ENCODE measurements at regions not wholly inside any gene's neighbourhood (a gene's known extent, or its start where the extent isn't known, plus 50 kb on each side); places are given as distances from the start of the nearest gene placed in this dataset.
"Not testable (repeated sequence)": the region's sequence is repeated elsewhere in the genome, so short reads cannot be mapped to it uniquely, and the experiment has no call there.

- not testable (repeated sequence) for DNase-seq (ENCODE audit: extremely low read depth in 1 of 2, low read depth in 1 of 2)
Observed at GRCh38 chrX:150231368-150231767, 131.7 kb upstream of the MAMLD1 start.

GRCh38 chrX:150232222-150232621 lies 130.9 kb upstream of the MAMLD1 start:
- DNase-seq (ENCODE audit: extremely low read depth in 1 of 2, low read depth in 1 of 2), result not testable (repeated sequence)

- no peak for DNase-seq (ENCODE audit: extremely low read depth in 1 of 2, low read depth in 1 of 2)
Observed at GRCh38 chrX:150234126-150234525, 129.0 kb upstream of the MAMLD1 start.

- DNase-seq (ENCODE audit: extremely low read depth in 1 of 2, low read depth in 1 of 2), result no peak
Observed at GRCh38 chrX:150236327-150236726, 126.8 kb upstream of the MAMLD1 start.

GRCh38 chrX:150238632-150239382 lies 124.3 kb upstream of the MAMLD1 start:
- no peak for DNase-seq (ENCODE audit: extremely low read depth in 1 of 2, low read depth in 1 of 2)

DNA sequence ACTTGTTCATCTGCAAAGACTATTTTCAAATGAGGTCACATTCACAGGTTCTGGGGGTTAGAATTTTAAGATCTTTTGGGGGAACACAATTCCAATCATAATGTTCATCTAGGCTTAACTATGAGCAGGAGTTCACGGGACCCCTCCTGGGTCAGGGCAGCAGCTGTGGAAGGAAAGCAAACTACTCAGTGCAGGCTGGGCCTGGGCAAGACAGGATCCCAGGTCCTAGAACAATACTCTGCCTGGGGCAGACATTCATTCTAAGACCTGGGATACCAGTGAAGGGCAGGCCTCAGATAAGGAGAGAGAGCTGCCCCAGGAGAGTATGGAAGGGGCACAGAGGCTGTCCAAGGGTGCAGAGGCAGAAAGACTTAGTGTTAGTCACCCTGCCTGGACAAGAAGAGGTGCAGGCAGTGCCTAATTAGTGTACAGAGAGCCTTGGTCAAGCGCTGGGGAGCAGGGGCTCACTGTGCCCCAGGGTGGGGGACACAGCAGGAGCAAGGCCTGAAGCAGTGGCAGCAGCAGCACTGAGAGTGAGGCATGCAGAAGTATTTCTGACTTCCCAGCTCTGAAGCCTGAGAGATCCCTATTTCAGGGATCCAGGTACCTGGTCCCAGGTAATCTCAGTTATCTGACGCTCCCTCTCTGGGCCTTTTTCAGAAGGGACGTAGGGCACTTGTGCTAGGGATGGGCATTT lies 123.0 kb upstream of the MAMLD1 start:
- DNase-seq (ENCODE audit: extremely low read depth in 1 of 2, low read depth in 1 of 2), result no peak

DNA sequence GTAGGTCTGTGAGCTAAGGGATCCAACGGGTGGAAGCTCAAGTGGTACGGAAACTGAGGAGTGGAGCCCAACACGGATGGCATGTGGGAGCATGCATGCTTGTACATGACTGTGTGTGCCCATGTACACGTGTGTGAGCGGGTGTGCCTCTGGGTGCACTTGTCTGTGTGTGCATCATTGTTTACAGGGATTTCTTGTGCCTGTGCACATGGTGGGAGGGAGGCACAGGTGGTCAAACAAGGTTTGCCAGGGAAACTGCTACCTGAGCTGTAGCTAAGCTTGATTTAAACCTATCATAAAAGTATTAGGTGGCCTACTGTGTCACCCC lies 122.5 kb upstream of the MAMLD1 start:
- no peak for DNase-seq (ENCODE audit: extremely low read depth in 1 of 2, low read depth in 1 of 2)

GRCh38 chrX:150253959-150254620 lies 109.0 kb upstream of the MAMLD1 start:
- no peak for DNase-seq (ENCODE audit: extremely low read depth in 1 of 2, low read depth in 1 of 2)

DNA sequence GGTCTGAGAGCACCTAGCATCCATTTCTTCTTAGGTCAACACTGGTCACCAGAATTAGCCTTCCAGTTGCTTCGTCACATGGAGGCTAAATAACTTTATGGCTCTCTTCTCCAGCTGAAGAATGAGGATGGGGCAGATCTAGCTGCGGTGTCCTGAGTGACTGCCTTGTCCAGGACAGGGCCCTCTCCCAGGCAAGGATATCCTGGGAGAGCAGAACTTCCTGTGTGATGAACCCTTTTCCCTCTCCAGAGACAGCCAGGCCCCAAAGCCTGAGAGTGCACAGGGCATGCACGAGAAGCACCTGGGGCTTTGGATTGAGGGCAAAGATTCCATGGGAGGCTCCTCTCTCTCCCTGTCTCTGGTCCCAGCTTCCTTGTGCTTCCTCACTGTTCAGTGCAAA lies 108.2 kb upstream of the MAMLD1 start:
- DNase-seq (ENCODE audit: extremely low read depth in 1 of 2, low read depth in 1 of 2), result no peak

- DNase-seq (ENCODE audit: extremely low read depth in 1 of 2, low read depth in 1 of 2), result no peak
Observed at GRCh38 chrX:150255441-150256296, 107.4 kb upstream of the MAMLD1 start.

- DNase-seq (ENCODE audit: extremely low read depth in 1 of 2, low read depth in 1 of 2), result no peak
Observed at GRCh38 chrX:150256297-150256650, 106.8 kb upstream of the MAMLD1 start.

- no peak for DNase-seq (ENCODE audit: extremely low read depth in 1 of 2, low read depth in 1 of 2)
Observed at GRCh38 chrX:150257353-150258175, 105.6 kb upstream of the MAMLD1 start.

- DNase-seq (ENCODE audit: extremely low read depth in 1 of 2, low read depth in 1 of 2), result no peak
Observed at GRCh38 chrX:150258176-150258425, 105.0 kb upstream of the MAMLD1 start.

DNA sequence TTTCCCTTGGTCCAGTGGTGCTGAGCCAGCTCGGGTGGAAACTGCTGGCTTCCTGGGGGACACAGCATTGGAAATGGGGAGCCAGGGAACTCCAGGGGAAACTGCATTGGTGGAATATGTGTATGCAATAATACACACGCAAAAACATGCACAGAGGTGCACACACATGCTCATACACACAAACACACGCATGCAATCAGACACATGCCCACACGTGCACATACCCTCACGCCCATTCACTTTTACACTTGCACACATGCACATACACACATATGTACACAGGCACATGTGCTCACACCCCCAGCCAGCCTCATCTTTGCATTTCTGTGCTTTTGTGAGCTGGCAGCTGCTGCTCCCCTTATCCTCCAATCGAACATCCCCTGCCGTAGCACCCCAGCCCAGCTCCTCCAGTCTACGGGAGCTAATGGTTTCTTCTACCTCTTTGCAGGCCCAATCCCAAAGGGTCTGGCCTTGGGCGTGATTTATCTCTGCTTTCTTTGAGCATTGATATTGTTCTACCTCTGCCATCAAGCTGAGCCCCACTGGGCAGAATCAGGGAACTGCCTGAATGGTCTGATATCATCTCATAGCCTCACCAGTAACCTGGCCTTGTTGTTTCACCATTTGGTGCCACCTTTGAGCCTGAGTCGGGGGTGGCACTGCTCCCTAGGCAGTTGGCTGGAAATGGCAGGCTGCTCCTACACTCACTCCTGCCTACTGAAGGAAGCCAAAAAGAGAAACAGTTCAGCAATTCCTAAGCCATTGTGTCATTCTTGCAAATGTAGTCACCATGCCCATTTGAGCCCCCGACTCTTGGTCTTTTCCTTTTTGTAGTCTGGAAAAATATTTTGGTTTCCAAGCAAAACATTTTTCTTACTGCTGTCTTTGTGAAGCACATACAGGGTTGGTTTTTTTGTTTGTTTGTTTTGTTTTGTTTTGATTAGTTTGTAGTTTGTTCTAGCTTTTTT lies 104.4 kb upstream of the MAMLD1 start:
- no peak for DNase-seq (ENCODE audit: extremely low read depth in 1 of 2, low read depth in 1 of 2)

DNA sequence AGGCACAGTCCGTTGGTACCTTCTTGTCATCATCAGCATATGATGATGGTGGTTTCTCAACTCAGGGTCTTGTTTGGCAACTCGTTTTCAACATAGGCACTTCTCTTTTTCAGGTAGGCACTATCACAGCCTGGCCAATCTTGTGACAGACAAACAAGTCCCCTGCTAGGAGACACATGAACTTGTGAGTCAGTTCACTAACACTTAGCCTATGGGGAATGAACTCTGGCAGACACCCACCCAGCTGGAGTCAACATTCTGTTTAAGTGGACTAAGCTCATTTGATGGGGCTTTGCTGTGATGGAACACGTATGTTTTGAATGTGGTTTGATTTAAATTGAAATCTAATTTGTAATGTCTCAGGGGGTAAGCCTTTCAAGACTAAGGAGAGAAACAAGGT lies 100.7 kb upstream of the MAMLD1 start:
- no peak for DNase-seq (ENCODE audit: extremely low read depth in 1 of 2, low read depth in 1 of 2)

GRCh38 chrX:150268839-150269355 lies 94.2 kb upstream of the MAMLD1 start:
- no peak for DNase-seq (ENCODE audit: extremely low read depth in 1 of 2, low read depth in 1 of 2)

DNA sequence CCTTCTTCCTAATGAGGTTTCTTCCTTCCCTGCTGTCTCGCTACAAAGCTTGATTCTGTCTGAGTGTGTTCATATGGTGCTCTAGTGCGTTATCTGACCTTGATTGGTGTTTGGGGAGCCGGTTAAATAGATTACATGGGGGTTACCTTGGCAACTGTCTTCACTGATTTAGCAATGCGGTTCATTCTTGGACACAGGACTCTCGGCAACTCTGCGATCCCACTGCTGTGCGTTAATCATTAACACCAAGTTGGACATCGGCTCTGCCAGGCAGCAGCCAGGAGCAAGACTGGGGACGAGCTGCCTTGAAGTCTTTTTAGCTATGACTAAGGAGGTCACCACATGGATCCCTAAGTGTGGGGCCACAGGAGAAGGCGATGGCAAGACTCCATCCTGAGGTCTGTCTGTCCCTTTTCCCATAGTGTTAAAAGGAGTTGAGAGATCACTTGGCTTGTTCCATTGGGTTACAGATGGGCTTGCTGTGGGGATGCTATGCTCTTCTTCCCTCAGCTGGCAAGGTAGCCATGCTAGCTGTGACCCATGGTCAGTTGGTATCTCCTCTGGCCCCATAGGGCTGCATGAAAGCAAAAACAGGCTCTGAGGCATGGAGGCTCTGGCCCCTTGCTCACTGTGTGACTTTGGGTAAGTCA lies 93.4 kb upstream of the MAMLD1 start:
- DNase-seq (ENCODE audit: extremely low read depth in 1 of 2, low read depth in 1 of 2), result no peak

DNA sequence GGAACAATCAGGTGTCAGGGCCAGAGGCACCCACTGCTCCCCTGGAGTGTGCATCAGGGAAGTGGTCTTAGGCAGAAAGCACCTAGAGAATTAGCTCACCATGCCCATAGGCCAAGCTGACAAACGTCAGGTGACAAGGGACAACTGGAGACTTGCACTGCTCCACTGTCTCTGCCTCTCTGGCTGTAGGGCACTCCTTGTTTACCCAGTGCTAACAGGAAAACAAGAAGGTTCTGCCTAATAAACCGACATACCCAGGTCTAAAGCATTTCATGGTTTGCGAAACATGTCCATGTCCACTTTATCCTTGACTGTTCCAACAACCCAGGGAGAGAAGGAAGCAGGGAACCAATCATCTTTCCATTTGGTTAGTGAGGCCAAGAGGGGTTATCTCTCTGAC lies 92.5 kb upstream of the MAMLD1 start:
- no peak for DNase-seq (ENCODE audit: extremely low read depth in 1 of 2, low read depth in 1 of 2)

Data from activated CD8-positive, alpha-beta memory T cell treated with anti-CD3 and anti-CD28 coated beads for 1 hour (primary cell).